Osteocyte (in vitro differentiated cells): ENCODE measurements at regions not wholly inside any gene's neighbourhood (a gene's known extent, or its start where the extent isn't known, plus 50 kb on each side); places are given as distances from the start of the nearest gene placed in this dataset.

Source experiments
- DNase-seq: peaks from one replicate; pipeline ENCODE4 v3.0.0; 2021; ENCODE audit warnings: mixed read lengths; ENCODE audit not compliant: unreplicated experiment; ENCODE audit errors: extremely low spot score
- H3K27ac Mint-ChIP-seq: one replicate; pipeline ENCODE4 v1.8.0; 2021; ENCODE audit warnings: mild to moderate bottlenecking, mixed read lengths; ENCODE audit not compliant: unreplicated experiment
- H3K27me3 Mint-ChIP-seq: one replicate; pipeline ENCODE4 v1.8.0; 2021; ENCODE audit warnings: mixed read lengths; ENCODE audit not compliant: unreplicated experiment
- H3K36me3 Mint-ChIP-seq: one replicate; pipeline ENCODE4 v1.8.0; 2021; ENCODE audit warnings: mixed read lengths; ENCODE audit not compliant: unreplicated experiment
- H3K4me1 Mint-ChIP-seq: one replicate; pipeline ENCODE4 v1.8.0; 2021; ENCODE audit warnings: mixed read lengths; ENCODE audit not compliant: unreplicated experiment
- H3K4me3 Mint-ChIP-seq: one replicate; pipeline ENCODE4 v1.8.0; 2021; ENCODE audit warnings: mild to moderate bottlenecking, moderate library complexity, mixed read lengths; ENCODE audit not compliant: unreplicated experiment
- H3K9me3 Mint-ChIP-seq: one replicate; pipeline ENCODE4 v1.8.0; 2021; ENCODE audit warnings: mixed read lengths; ENCODE audit not compliant: unreplicated experiment
- CTCF ChIP-seq: fragments of 200-600 bp; sonication (generic); IDR thresholded peaks from 2 replicates; pipeline ENCODE4 v1.5.0; 2021; ENCODE audit warnings: antibody characterized with exemption, mild to moderate bottlenecking, moderate library complexity

GRCh38 chr10:107930037-107930436 lies 765.5 kb upstream of the SORCS1 start:
- no peak overlapping the region for H3K27ac Mint-ChIP-seq
- peaks cover 24% of the 10 kb centered on the region for H3K9me3 Mint-ChIP-seq
- H3K4me3 Mint-ChIP-seq, result no peak overlapping the region
- DNase-seq, result no peak
- no peaks in the 10 kb centered on the region for H3K27me3 Mint-ChIP-seq
- H3K36me3 Mint-ChIP-seq, result no peaks in the 10 kb centered on the region
- no peaks in the 10 kb centered on the region for H3K4me1 Mint-ChIP-seq
- no peak for TF ChIP-seq CTCF

- no peaks in the 10 kb centered on the region for H3K36me3 Mint-ChIP-seq
- peaks cover 32% of the 10 kb centered on the region for H3K9me3 Mint-ChIP-seq
- H3K4me3 Mint-ChIP-seq, result no peak overlapping the region
- DNase-seq, result no peak
- TF ChIP-seq CTCF, result no peak
- no peaks in the 10 kb centered on the region for H3K27me3 Mint-ChIP-seq
- H3K4me1 Mint-ChIP-seq, result no peaks in the 10 kb centered on the region
- H3K27ac Mint-ChIP-seq, result no peak overlapping the region
Measured at GRCh38 chr10:107924458-107924857, 760.0 kb upstream of the SORCS1 start.

GRCh38 chr10:107919626-107920235 lies 755.2 kb upstream of the SORCS1 start:
- Mint-ChIP-seq H3K9me3 (peaks cover 39% of the 10 kb centered on the region), H3K4me3 (no peak overlapping the region)

GRCh38 chr10:107918171-107918570 lies 753.7 kb upstream of the SORCS1 start:
- peaks cover 16% of the 10 kb centered on the region for H3K27me3 Mint-ChIP-seq

More at GRCh38 chr10:107919626-107920235, 755.2 kb upstream of the SORCS1 start:
- Mint-ChIP-seq H3K36me3 (no peaks in the 10 kb centered on the region), H3K27me3 (peaks cover 11% of the 10 kb centered on the region), H3K27ac (no peak overlapping the region), H3K4me1 (peaks cover 2% of the 10 kb centered on the region)
- TF ChIP-seq CTCF, result no peak
- no peak for DNase-seq

GRCh38 chr10:107915215-107915610 lies 750.7 kb upstream of the SORCS1 start:
- Mint-ChIP-seq H3K4me1 (peaks cover 4% of the 10 kb centered on the region), H3K4me3 (no peak overlapping the region), H3K36me3 (no peaks in the 10 kb centered on the region), H3K27me3 (peaks cover 16% of the 10 kb centered on the region), H3K9me3 (peaks cover 19% of the 10 kb centered on the region), H3K27ac (no peak overlapping the region)
- no peak for TF ChIP-seq CTCF
- no peak for DNase-seq

More at GRCh38 chr10:107918171-107918570, 753.7 kb upstream of the SORCS1 start:
- Mint-ChIP-seq H3K4me1 (peaks cover 4% of the 10 kb centered on the region), H3K27ac (no peak overlapping the region), H3K9me3 (peaks cover 39% of the 10 kb centered on the region), H3K4me3 (no peak overlapping the region), H3K36me3 (no peaks in the 10 kb centered on the region)
- DNase-seq, result no peak
- TF ChIP-seq CTCF, result no peak
